ENCODE measurements at regions not wholly inside any gene's neighbourhood (a gene's known extent, or its start where the extent isn't known, plus 50 kb on each side); places are given as distances from the start of the nearest gene placed in this dataset.

GRCh38 chr10:118153287-118153686 is 106.5 kb upstream of the RAB11FIP2 start:
- Mint-ChIP-seq H3K4me1 (ENCODE audit: low read depth) (no peaks in the 10 kb centered on the region), H3K36me3 (ENCODE audit: low read depth) (no peaks in the 10 kb centered on the region), H3K9me3 (no peaks in the 10 kb centered on the region), H3K27ac (no peak overlapping the region), H3K27me3 (no peaks in the 10 kb centered on the region), H3K4me3 (no peak overlapping the region)
- intact Hi-C loops (cut with micrococcal nuclease) = no loop called here

DNA sequence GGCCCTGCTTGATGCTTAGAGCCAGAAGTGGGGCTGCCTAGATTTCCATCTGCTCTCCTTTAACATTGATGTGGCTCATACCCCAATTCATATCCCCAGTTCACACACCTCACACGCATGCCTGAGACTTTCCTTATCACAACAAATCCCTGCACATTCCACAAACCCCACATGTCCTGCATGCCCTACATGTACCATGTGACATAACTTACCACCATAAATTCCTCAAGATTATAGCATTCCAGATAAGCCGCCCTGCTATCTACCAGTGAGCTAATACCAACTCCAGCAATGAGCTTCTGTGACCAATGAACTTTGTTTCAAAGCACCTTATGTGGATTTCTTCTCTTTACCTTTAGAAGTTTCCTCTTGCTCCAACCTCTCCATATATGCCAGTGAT is 104.7 kb upstream of the RAB11FIP2 start:
- intact Hi-C loops (cut with micrococcal nuclease) = no loop called here
- H3K27ac Mint-ChIP-seq = no peak overlapping the region
- H3K4me1 Mint-ChIP-seq (ENCODE audit: low read depth) = no peaks in the 10 kb centered on the region
- no peaks in the 10 kb centered on the region for H3K9me3 Mint-ChIP-seq
- no peaks in the 10 kb centered on the region for H3K36me3 Mint-ChIP-seq (ENCODE audit: low read depth)
- H3K4me3 Mint-ChIP-seq = no peak overlapping the region
- H3K27me3 Mint-ChIP-seq = no peaks in the 10 kb centered on the region

- intact Hi-C loops (cut with micrococcal nuclease) = no loop called here
- no peaks in the 10 kb centered on the region for H3K27me3 Mint-ChIP-seq
- H3K4me1 Mint-ChIP-seq (ENCODE audit: low read depth) = no peaks in the 10 kb centered on the region
- no peaks in the 10 kb centered on the region for H3K36me3 Mint-ChIP-seq (ENCODE audit: low read depth)
- no peaks in the 10 kb centered on the region for H3K9me3 Mint-ChIP-seq
- H3K27ac Mint-ChIP-seq = no peak overlapping the region
- no peak overlapping the region for H3K4me3 Mint-ChIP-seq
Observed at GRCh38 chr10:118148247-118148646, 101.5 kb upstream of the RAB11FIP2 start.

DNA sequence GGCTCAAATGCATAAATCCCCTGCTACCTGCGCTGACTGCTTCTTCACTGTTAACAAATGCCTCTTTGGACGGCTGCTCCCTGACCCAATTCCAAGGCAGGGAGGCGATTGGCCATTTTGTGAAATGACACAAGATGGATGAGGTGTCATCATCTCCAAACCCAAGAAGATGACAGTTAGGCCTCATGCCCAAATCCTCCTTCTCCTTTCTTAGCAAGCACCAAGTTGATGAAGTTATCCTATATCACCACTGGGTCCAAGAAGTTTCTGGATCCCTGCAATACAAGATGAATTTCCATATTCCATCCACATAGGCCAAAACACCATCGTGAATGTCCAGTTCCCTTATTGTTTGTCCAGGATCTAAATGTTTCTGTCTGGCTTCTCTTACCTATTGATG is 98.5 kb upstream of the RAB11FIP2 start:
- H3K27me3 Mint-ChIP-seq = no peaks in the 10 kb centered on the region
- no peak overlapping the region for H3K4me3 Mint-ChIP-seq
- no peaks in the 10 kb centered on the region for H3K4me1 Mint-ChIP-seq (ENCODE audit: low read depth)
- no peak overlapping the region for H3K27ac Mint-ChIP-seq
- intact Hi-C loops (cut with micrococcal nuclease) = no loop called here
- H3K36me3 Mint-ChIP-seq (ENCODE audit: low read depth) = no peaks in the 10 kb centered on the region
- no peaks in the 10 kb centered on the region for H3K9me3 Mint-ChIP-seq

- H3K27me3 Mint-ChIP-seq = no peaks in the 10 kb centered on the region
- H3K36me3 Mint-ChIP-seq (ENCODE audit: low read depth) = no peaks in the 10 kb centered on the region
- H3K27ac Mint-ChIP-seq = no peak overlapping the region
- H3K9me3 Mint-ChIP-seq = no peaks in the 10 kb centered on the region
- no peaks in the 10 kb centered on the region for H3K4me1 Mint-ChIP-seq (ENCODE audit: low read depth)
- intact Hi-C loops (cut with micrococcal nuclease) = no loop called here
- no peak overlapping the region for H3K4me3 Mint-ChIP-seq
Observed at GRCh38 chr10:118141471-118141870, 94.7 kb upstream of the RAB11FIP2 start.

DNA sequence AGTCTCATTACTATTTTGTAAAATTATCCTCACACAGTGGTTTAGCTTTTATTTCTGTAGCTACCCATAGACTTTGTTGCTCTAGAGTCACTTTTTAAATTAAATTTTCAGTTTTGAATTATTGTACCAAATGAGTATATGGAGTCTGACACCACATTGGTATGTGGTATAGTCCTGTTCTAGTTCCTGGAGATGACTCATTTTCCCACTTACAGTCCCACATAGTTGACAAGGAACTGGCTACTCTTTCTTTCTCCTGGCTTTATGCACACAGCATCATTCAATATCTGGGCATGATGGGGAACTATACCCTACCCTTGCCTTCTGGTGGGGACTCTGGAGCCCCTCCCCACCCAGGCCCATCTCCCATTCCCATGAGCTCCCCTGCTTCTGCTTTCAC is 92.6 kb upstream of the RAB11FIP2 start:
- Mint-ChIP-seq H3K36me3 (ENCODE audit: low read depth) (no peaks in the 10 kb centered on the region), H3K4me3 (no peak overlapping the region), H3K27ac (no peak overlapping the region), H3K9me3 (no peaks in the 10 kb centered on the region), H3K27me3 (no peaks in the 10 kb centered on the region), H3K4me1 (ENCODE audit: low read depth) (no peaks in the 10 kb centered on the region)
- intact Hi-C loops (cut with micrococcal nuclease) = no loop called here

GRCh38 chr10:118128675-118129074 is 81.9 kb upstream of the RAB11FIP2 start:
- no peaks in the 10 kb centered on the region for H3K27me3 Mint-ChIP-seq
- H3K36me3 Mint-ChIP-seq (ENCODE audit: low read depth) = no peaks in the 10 kb centered on the region
- no peaks in the 10 kb centered on the region for H3K4me1 Mint-ChIP-seq (ENCODE audit: low read depth)
- peaks cover 9% of the 10 kb centered on the region for H3K9me3 Mint-ChIP-seq
- intact Hi-C loops (cut with micrococcal nuclease) = no loop called here
- no peak overlapping the region for H3K27ac Mint-ChIP-seq
- H3K4me3 Mint-ChIP-seq = no peak overlapping the region

DNA sequence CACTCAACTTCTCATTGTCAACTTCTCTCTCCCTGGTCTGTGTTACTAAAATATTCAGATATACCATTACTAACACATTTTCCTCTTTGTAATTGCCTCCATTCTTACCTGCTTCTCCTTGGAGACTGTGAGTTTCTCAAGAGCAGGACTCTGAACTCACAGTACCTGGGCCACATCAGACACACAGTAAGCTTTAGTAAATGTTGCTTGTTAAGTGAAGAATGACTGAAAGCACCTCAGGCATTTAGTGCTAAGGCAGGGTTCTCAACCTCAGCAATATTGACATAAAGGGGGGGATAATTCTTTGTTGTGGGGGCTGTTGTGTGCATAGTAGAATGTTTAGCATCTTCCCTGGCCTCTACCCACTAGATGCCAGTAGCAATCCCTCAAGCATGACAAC is 72.0 kb upstream of the RAB11FIP2 start:
- Mint-ChIP-seq H3K4me3 (no peak overlapping the region), H3K9me3 (no peaks in the 10 kb centered on the region), H3K27ac (no peak overlapping the region), H3K27me3 (no peaks in the 10 kb centered on the region), H3K4me1 (ENCODE audit: low read depth) (no peaks in the 10 kb centered on the region), H3K36me3 (ENCODE audit: low read depth) (no peaks in the 10 kb centered on the region)
- intact Hi-C loops (cut with micrococcal nuclease) = no loop called here

DNA sequence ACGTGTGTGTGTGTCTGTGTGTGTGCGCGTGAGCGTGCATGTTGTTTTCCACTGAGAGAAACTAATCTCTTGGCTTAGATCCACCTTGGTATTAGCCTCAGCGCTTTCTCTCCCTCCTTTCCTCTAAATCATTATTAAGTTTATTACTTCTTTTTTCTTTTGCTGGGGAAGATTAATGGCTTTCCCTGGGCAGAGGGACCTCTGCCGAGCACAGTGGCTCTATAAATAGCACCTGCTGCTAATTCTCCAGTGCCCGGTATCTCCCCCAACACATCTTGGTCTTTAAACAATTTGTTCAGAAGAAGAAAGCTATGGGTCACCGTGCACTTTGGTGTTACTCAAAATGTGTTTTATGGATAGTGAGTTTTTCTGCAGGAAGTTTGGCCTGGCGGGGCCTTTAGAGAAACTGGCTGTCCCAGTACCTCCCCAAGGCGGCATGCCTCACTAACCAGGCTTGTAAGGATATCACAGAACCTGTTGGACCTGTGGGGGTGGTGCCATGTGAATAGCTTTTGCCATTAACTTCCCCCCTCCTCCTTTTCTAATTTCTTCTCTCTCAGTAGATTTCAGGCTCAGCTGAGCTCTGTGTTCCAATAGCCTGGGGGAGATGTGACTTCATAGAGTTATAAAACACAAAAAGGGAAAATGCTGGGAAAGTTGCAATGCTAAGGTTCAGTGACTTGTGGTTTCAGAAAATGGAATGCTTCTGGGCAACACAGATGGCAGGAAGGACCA is 70.1 kb upstream of the RAB11FIP2 start:
- H3K4me3 Mint-ChIP-seq = no peak overlapping the region
- H3K4me1 Mint-ChIP-seq (ENCODE audit: low read depth) = no peaks in the 10 kb centered on the region
- H3K27me3 Mint-ChIP-seq = no peaks in the 10 kb centered on the region
- no peaks in the 10 kb centered on the region for H3K36me3 Mint-ChIP-seq (ENCODE audit: low read depth)
- H3K27ac Mint-ChIP-seq = no peak overlapping the region
- H3K9me3 Mint-ChIP-seq = no peaks in the 10 kb centered on the region
- intact Hi-C loops (cut with micrococcal nuclease) = no loop called here

- no peak overlapping the region for H3K4me3 Mint-ChIP-seq
- H3K27me3 Mint-ChIP-seq = no peaks in the 10 kb centered on the region
- intact Hi-C loops (cut with micrococcal nuclease) = no loop called here
- H3K9me3 Mint-ChIP-seq = no peaks in the 10 kb centered on the region
- no peaks in the 10 kb centered on the region for H3K36me3 Mint-ChIP-seq (ENCODE audit: low read depth)
- no peak overlapping the region for H3K27ac Mint-ChIP-seq
- no peaks in the 10 kb centered on the region for H3K4me1 Mint-ChIP-seq (ENCODE audit: low read depth)
Observed at GRCh38 chr10:118116362-118116714, 69.6 kb upstream of the RAB11FIP2 start.

DNA sequence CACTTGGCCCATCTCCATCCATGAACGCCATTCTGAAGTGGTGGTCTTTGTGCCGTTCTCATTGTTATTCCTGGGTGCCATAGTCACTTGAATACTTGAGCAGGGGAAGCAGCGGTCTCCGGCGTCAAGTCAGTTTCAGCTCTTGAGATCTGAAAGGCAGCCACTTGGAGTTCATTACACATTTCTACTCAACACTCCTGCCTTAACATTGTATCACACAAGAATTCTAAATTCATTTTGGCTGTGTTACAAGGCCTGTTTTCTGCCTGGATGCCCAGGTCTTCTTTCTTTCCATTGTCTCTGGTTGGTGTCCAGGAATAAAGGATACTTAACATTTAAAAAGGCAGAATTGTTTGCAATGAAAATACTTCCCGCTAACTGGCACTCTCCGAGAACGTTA is 69.0 kb upstream of the RAB11FIP2 start:
- intact Hi-C loops (cut with micrococcal nuclease) = no loop called here
- no peaks in the 10 kb centered on the region for H3K36me3 Mint-ChIP-seq (ENCODE audit: low read depth)
- no peaks in the 10 kb centered on the region for H3K4me1 Mint-ChIP-seq (ENCODE audit: low read depth)
- H3K27me3 Mint-ChIP-seq = no peaks in the 10 kb centered on the region
- no peak overlapping the region for H3K27ac Mint-ChIP-seq
- no peaks in the 10 kb centered on the region for H3K9me3 Mint-ChIP-seq
- H3K4me3 Mint-ChIP-seq = no peak overlapping the region

- Mint-ChIP-seq H3K4me3 (no peak overlapping the region), H3K4me1 (ENCODE audit: low read depth) (no peaks in the 10 kb centered on the region), H3K9me3 (no peaks in the 10 kb centered on the region), H3K27me3 (no peaks in the 10 kb centered on the region), H3K36me3 (ENCODE audit: low read depth) (no peaks in the 10 kb centered on the region), H3K27ac (no peak overlapping the region)
- intact Hi-C loops (cut with micrococcal nuclease) = no loop called here
Observed at GRCh38 chr10:118114992-118115391, 68.3 kb upstream of the RAB11FIP2 start.

DNA sequence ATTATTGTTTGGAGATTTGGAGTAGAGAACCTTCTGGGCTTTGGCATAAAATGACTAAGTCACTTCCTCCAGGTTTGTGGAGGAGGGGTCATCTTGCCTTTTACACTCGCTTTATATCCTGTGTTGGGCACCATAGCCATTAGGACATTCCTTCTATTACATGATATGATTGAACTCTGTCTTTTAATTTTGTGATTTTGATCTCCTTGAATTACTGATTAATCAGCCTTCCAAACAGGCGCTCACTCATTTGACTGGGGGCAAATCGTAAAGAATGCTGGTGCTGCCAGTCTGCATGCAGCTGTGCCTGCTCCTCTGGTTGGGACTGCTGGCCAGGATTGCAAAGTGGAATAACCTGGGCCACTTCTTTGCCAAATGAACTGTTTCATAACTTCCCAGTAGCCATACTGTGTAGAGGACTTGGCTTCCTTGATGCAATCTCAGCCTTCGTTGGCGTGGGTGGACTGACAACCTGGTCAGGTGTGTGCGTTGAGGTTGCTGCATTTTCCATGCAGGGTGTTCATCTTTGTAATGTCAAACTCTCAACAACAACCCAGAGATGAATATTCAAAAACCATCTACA is 65.9 kb upstream of the RAB11FIP2 start:
- Mint-ChIP-seq H3K36me3 (ENCODE audit: low read depth) (no peaks in the 10 kb centered on the region), H3K9me3 (no peaks in the 10 kb centered on the region), H3K27me3 (no peaks in the 10 kb centered on the region), H3K4me3 (no peak overlapping the region), H3K4me1 (ENCODE audit: low read depth) (no peaks in the 10 kb centered on the region), H3K27ac (no peak overlapping the region)
- intact Hi-C loops (cut with micrococcal nuclease) = no loop called here

GRCh38 chr10:118110750-118111149 is 64.0 kb upstream of the RAB11FIP2 start:
- Mint-ChIP-seq H3K27ac (no peak overlapping the region), H3K4me1 (ENCODE audit: low read depth) (no peaks in the 10 kb centered on the region), H3K27me3 (no peaks in the 10 kb centered on the region), H3K36me3 (ENCODE audit: low read depth) (no peaks in the 10 kb centered on the region), H3K9me3 (no peaks in the 10 kb centered on the region), H3K4me3 (no peak overlapping the region)
- intact Hi-C loops (cut with micrococcal nuclease) = no loop called here

Measured in dendritic cell treated with granulocyte-macrophage colony-stimulating factor and Interleukin-4, amounts not matched to agents 40 ng/mL and 50 ng/mL, for 4 days (primary cell).